Mesendoderm (in vitro differentiated cells): ENCODE measurements at regions not wholly inside any gene's neighbourhood (a gene's known extent, or its start where the extent isn't known, plus 50 kb on each side); places are given as distances from the start of the nearest gene placed in this dataset.

Source experiments
- DNase-seq: peaks from one replicate; pipeline ENCODE4 v3.0.0; 2013
- H2AK5ac ChIP-seq: 2 replicates; pipeline ENCODE4 v1.6.1; 2013; ENCODE audit warnings: low read length, inconsistent platforms
- H2BK120ac ChIP-seq: 2 replicates; pipeline ENCODE4 v1.6.1; 2013; ENCODE audit warnings: low read depth, mild to moderate bottlenecking, low read length, moderate library complexity, mixed read lengths
- H2BK15ac ChIP-seq: replicated peaks from 2 replicates; pipeline ENCODE4 v1.6.1; 2013; ENCODE audit warnings: low read depth, mild to moderate bottlenecking, moderate library complexity
- H2BK5ac ChIP-seq: 2 replicates; pipeline ENCODE4 v1.6.1; 2013; ENCODE audit warnings: low read length, inconsistent platforms
- H3K18ac ChIP-seq: 2 replicates; pipeline ENCODE4 v1.6.1; 2013; ENCODE audit warnings: mild to moderate bottlenecking, low read length, mixed read lengths
- H3K23ac ChIP-seq: one replicate; pipeline ENCODE4 v1.6.1; 2013; ENCODE audit warnings: low read length
- H3K27ac ChIP-seq: 2 replicates; pipeline ENCODE4 v1.5.1; 2013; ENCODE audit warnings: low read depth, mild to moderate bottlenecking, inconsistent platforms, low read length, moderate library complexity
- H3K27me3 ChIP-seq: 2 replicates; pipeline ENCODE4 v1.6.1; 2013; ENCODE audit warnings: low read length, control low read depth, mild to moderate bottlenecking, inconsistent platforms; ENCODE audit not compliant: insufficient read depth, poor library complexity
- H3K36me3 ChIP-seq: 2 replicates; pipeline ENCODE4 v1.6.1; 2013; ENCODE audit warnings: low read length, inconsistent platforms; ENCODE audit not compliant: control insufficient read depth, insufficient read depth
- H3K4ac ChIP-seq: one replicate; pipeline ENCODE4 v1.6.1; 2013; ENCODE audit warnings: low read depth, mild to moderate bottlenecking, low read length, moderate library complexity
- H3K4me1 ChIP-seq: 2 replicates; pipeline ENCODE4 v1.6.1; 2013; ENCODE audit warnings: low read depth, low read length, inconsistent platforms; ENCODE audit not compliant: control insufficient read depth
- H3K4me2 ChIP-seq: 2 replicates; pipeline ENCODE4 v1.6.1; 2013; ENCODE audit warnings: low read length
- H3K4me3 ChIP-seq: 2 replicates; pipeline ENCODE4 v1.5.1; 2013; ENCODE audit warnings: mild to moderate bottlenecking, low read length
- H3K56ac ChIP-seq: one replicate; pipeline ENCODE4 v1.6.1; 2013; ENCODE audit warnings: low read length
- H3K79me1 ChIP-seq: 2 replicates; pipeline ENCODE4 v1.6.1; 2013; ENCODE audit warnings: low read length, inconsistent platforms
- H3K79me2 ChIP-seq: 2 replicates; pipeline ENCODE4 v1.6.1; 2013; ENCODE audit warnings: mild to moderate bottlenecking, low read length; ENCODE audit not compliant: control insufficient read depth, insufficient read depth
- H3K9ac ChIP-seq: 2 replicates; pipeline ENCODE4 v1.6.1; 2013; ENCODE audit warnings: low read length, inconsistent platforms
- H4K5ac ChIP-seq: one replicate; pipeline ENCODE4 v1.6.1; 2013; ENCODE audit warnings: low read length
- H4K8ac ChIP-seq: one replicate; pipeline ENCODE4 v1.6.1; 2013; ENCODE audit warnings: low read depth, mild to moderate bottlenecking, control low read depth, low read length, moderate library complexity
- WGBS: extraction: QIAGEN DNeasy Blood & Tissue Kit; methylation state at CpG from one replicate; pipeline ENCODE4 v1.1.7; 2013; ENCODE audit warnings: low lambda C conversion rate, missing lambda C conversion rate; ENCODE audit not compliant: insufficient coverage; ENCODE audit errors: extremely low coverage; 5-methylcytosine and 5-hydroxymethylcytosine counted together

GRCh38 chr2:161103451-161103831, 56.8 kb upstream of the TANK start:
- Histone ChIP-seq H3K36me3 (no peaks in the 10 kb centered on the region), H2BK15ac (no peak overlapping the region), H3K4me1 (no peaks in the 10 kb centered on the region), H3K4ac (no peak overlapping the region), H3K18ac (no peak overlapping the region), H3K79me1 (no peaks in the 10 kb centered on the region), H3K4me3 (no peak overlapping the region), H4K5ac (no peak overlapping the region), H2BK5ac (no peak overlapping the region), H4K8ac (no peak overlapping the region), H3K56ac (no peak overlapping the region), H3K23ac (no peak overlapping the region), H2BK120ac (no peak overlapping the region), H3K27ac (no peak overlapping the region), H3K79me2 (no peaks in the 10 kb centered on the region), H3K9ac (no peak overlapping the region), H3K4me2 (no peak overlapping the region), H3K27me3 (no peaks in the 10 kb centered on the region), H2AK5ac (no peak overlapping the region)
- no peak for DNase-seq
- WGBS, result no CpG with 5 or more reads among the region's 4 CpGs

GRCh38 chr2:161104054-161104553, 56.1 kb upstream of the TANK start:
- Histone ChIP-seq H3K9ac (no peak overlapping the region), H4K5ac (no peak overlapping the region), H3K18ac (no peak overlapping the region), H3K79me2 (no peaks in the 10 kb centered on the region), H3K79me1 (no peaks in the 10 kb centered on the region), H3K4me2 (no peak overlapping the region), H4K8ac (no peak overlapping the region), H3K36me3 (no peaks in the 10 kb centered on the region), H2BK15ac (no peak overlapping the region), H3K4me1 (no peaks in the 10 kb centered on the region), H2BK120ac (no peak overlapping the region), H3K27ac (no peak overlapping the region), H3K23ac (no peak overlapping the region), H3K56ac (no peak overlapping the region), H3K4ac (no peak overlapping the region), H3K27me3 (no peaks in the 10 kb centered on the region), H2AK5ac (no peak overlapping the region), H2BK5ac (no peak overlapping the region), H3K4me3 (no peak overlapping the region)
- DNase-seq, result no peak
- WGBS, result no CpG with 5 or more reads among the region's 5 CpGs

- Histone ChIP-seq H2BK15ac (no peak overlapping the region), H3K18ac (no peak overlapping the region), H2BK120ac (no peak overlapping the region), H2AK5ac (no peak overlapping the region), H3K4me1 (no peaks in the 10 kb centered on the region), H3K79me2 (no peaks in the 10 kb centered on the region), H3K27ac (no peak overlapping the region), H3K79me1 (no peaks in the 10 kb centered on the region), H4K5ac (no peak overlapping the region), H3K27me3 (no peaks in the 10 kb centered on the region), H3K4me3 (no peak overlapping the region), H3K4me2 (no peak overlapping the region), H2BK5ac (no peak overlapping the region), H3K56ac (no peak overlapping the region), H4K8ac (no peak overlapping the region), H3K4ac (no peak overlapping the region), H3K9ac (no peak overlapping the region), H3K23ac (no peak overlapping the region), H3K36me3 (no peaks in the 10 kb centered on the region)
- WGBS, result no CpG with 5 or more reads among the region's 1 CpG
- DNase-seq, result no peak
These were observed 53.0 kb upstream of the TANK start for GRCh38 chr2:161107265-161107664.
